ENCODE measurements at regions not wholly inside any gene's neighbourhood (a gene's known extent, or its start where the extent isn't known, plus 50 kb on each side); places are given as distances from the start of the nearest gene placed in this dataset.

GRCh38 chr18:44497311-44497710, 183.4 kb upstream of the SETBP1 start:
- DNase-seq, result no peak

GRCh38 chr18:44497757-44498490, 182.8 kb upstream of the SETBP1 start:
- no peak for DNase-seq

- DNase-seq, result no peak
These were observed 179.7 kb upstream of the SETBP1 start for GRCh38 chr18:44500808-44501610.

- DNase-seq, result no peak
These were observed 178.5 kb upstream of the SETBP1 start for GRCh38 chr18:44502221-44502620.

GRCh38 chr18:44502790-44503189, 177.9 kb upstream of the SETBP1 start:
- DNase-seq, result no peak

GRCh38 chr18:44503854-44504253, 176.8 kb upstream of the SETBP1 start:
- DNase-seq, result no peak

GRCh38 chr18:44507729-44508325, 172.9 kb upstream of the SETBP1 start:
- peak in 30 of 51 donors; percentile 0 to 42 (median 8) for DNase-seq

- no peak for DNase-seq
These were observed 172.2 kb upstream of the SETBP1 start for GRCh38 chr18:44508474-44508873.

- no peak for DNase-seq
These were observed 171.6 kb upstream of the SETBP1 start for GRCh38 chr18:44509048-44509447.

GRCh38 chr18:44510390-44510789, 170.3 kb upstream of the SETBP1 start:
- DNase-seq, result no peak

GRCh38 chr18:44513233-44513632, 167.5 kb upstream of the SETBP1 start:
- DNase-seq, result no peak

- no peak for DNase-seq
These were observed 166.6 kb upstream of the SETBP1 start for GRCh38 chr18:44514106-44514505.

GRCh38 chr18:44514766-44515165, 165.9 kb upstream of the SETBP1 start:
- no peak for DNase-seq

- peak in 4 of 51 donors; percentile 1 to 34 (median 4) for DNase-seq
These were observed 164.2 kb upstream of the SETBP1 start for GRCh38 chr18:44516450-44516849.

GRCh38 chr18:44517136-44517535, 163.6 kb upstream of the SETBP1 start:
- DNase-seq, result no peak

- no peak for DNase-seq
These were observed 162.5 kb upstream of the SETBP1 start for GRCh38 chr18:44518091-44518615.

- no peak for DNase-seq
These were observed 162.0 kb upstream of the SETBP1 start for GRCh38 chr18:44518666-44519065.

- DNase-seq, result no peak
These were observed 159.6 kb upstream of the SETBP1 start for GRCh38 chr18:44520981-44521667.

- DNase-seq, result no peak
These were observed 159.0 kb upstream of the SETBP1 start for GRCh38 chr18:44521668-44522022.

- no peak for DNase-seq
These were observed 153.8 kb upstream of the SETBP1 start for GRCh38 chr18:44526705-44527415.

- no peak for DNase-seq
These were observed 147.6 kb upstream of the SETBP1 start for GRCh38 chr18:44533071-44533470.
